IMR-90 (cell line): ENCODE measurements at regions not wholly inside any gene's neighbourhood (a gene's known extent, or its start where the extent isn't known, plus 50 kb on each side); places are given as distances from the start of the nearest gene placed in this dataset.

Experiments used
- ATAC-seq: fragments of 200-7000 bp; cut with Tn5 transposase; 2 replicates; pipeline ENCODE4 v1.9.1; 2020; ENCODE audit warnings: low read depth, mild to moderate bottlenecking, moderate library complexity
- BruUV-seq: library from RNA; stranded (reverse); fragments of 400-500 nt; replicated peaks from 2 replicates; lab custom pipeline; 2021; lab: Mats Ljungman, UMichigan
- CTCF ChIA-PET: fragments of 300-600 bp; formaldehyde crosslinking; extraction: SDS; loops from one replicate; lab custom pipeline; 2021; ENCODE audit warnings: antibody characterized with exemption; lab: Yijun Ruan, JAX
- POLR2A ChIA-PET: fragments of 300-600 bp; sonication (Branson Sonifier 250); formaldehyde crosslinking; loops from one replicate; lab custom pipeline; 2022; ENCODE audit warnings: antibody characterized with exemption; ENCODE audit not compliant: unreplicated experiment; lab: Charles Lee
- DNase-seq: peaks from one replicate; pipeline ENCODE4 v3.0.0; 2013
- H2AFZ ChIP-seq: replicated peaks from 2 replicates; pipeline ENCODE3; 2013; ENCODE audit warnings: low read length, mild to moderate bottlenecking; ENCODE audit not compliant: poor library complexity
- H2AK5ac ChIP-seq: 2 replicates; pipeline ENCODE4 v1.6.1; 2013; ENCODE audit warnings: low read depth, low read length, inconsistent platforms
- H2AK9ac ChIP-seq: replicated peaks from 2 replicates; pipeline ENCODE3; 2013; ENCODE audit warnings: mild to moderate bottlenecking, low read depth, low read length, moderate library complexity; ENCODE audit not compliant: poor library complexity
- H2BK120ac ChIP-seq: 2 replicates; pipeline ENCODE4 v1.6.1; 2013; ENCODE audit warnings: low read depth, low read length, inconsistent platforms
- H2BK15ac ChIP-seq: 3 replicates; pipeline ENCODE4 v1.6.1; 2013; ENCODE audit warnings: low read depth, low read length, inconsistent platforms
- H2BK20ac ChIP-seq: 2 replicates; pipeline ENCODE4 v1.6.1; 2013; ENCODE audit warnings: low read depth, mild to moderate bottlenecking, inconsistent platforms, low read length, moderate library complexity
- H2BK5ac ChIP-seq: 2 replicates; pipeline ENCODE4 v1.6.1; 2013; ENCODE audit warnings: mild to moderate bottlenecking, low read depth, low read length, inconsistent platforms; ENCODE audit not compliant: poor library complexity, severe bottlenecking
- H3K14ac ChIP-seq: replicated peaks from 2 replicates; pipeline ENCODE4 v1.6.1; 2013; ENCODE audit warnings: low read depth, low read length, inconsistent platforms
- H3K18ac ChIP-seq: 2 replicates; pipeline ENCODE4 v1.6.1; 2013; ENCODE audit warnings: low read depth, low read length, control low read depth
- H3K23ac ChIP-seq: 2 replicates; pipeline ENCODE4 v1.6.1; 2013; ENCODE audit warnings: low read depth, low read length, inconsistent platforms
- H3K27ac ChIP-seq: 2 replicates; pipeline ENCODE4 v1.5.1; 2013; ENCODE audit warnings: mild to moderate bottlenecking, control low read depth, low read length; ENCODE audit not compliant: insufficient read depth
- H3K27me3 ChIP-seq: 2 replicates; pipeline ENCODE4 v1.6.1; 2013; ENCODE audit warnings: low read length; ENCODE audit not compliant: control insufficient read depth, insufficient read depth
- H3K36me3 ChIP-seq: 2 replicates; pipeline ENCODE4 v1.6.1; 2013; ENCODE audit warnings: low read length, mixed read lengths; ENCODE audit not compliant: control insufficient read depth, insufficient read depth
- H3K4ac ChIP-seq: 2 replicates; pipeline ENCODE4 v1.6.1; 2013; ENCODE audit warnings: low read depth, low read length, inconsistent platforms
- H3K4me1 ChIP-seq: 2 replicates; pipeline ENCODE4 v1.6.1; 2013; ENCODE audit warnings: low read length, mixed read lengths; ENCODE audit not compliant: control insufficient read depth, insufficient read depth
- H3K4me2 ChIP-seq: 2 replicates; pipeline ENCODE4 v1.6.1; 2013; ENCODE audit warnings: low read depth, mild to moderate bottlenecking, control low read depth, low read length, moderate library complexity
- H3K4me3 ChIP-seq: 2 replicates; pipeline ENCODE4 v1.5.1; 2013; ENCODE audit warnings: low read depth, mild to moderate bottlenecking, control low read depth, low read length, moderate library complexity; ENCODE audit not compliant: insufficient read depth
- H3K56ac ChIP-seq: 2 replicates; pipeline ENCODE4 v1.6.1; 2013; ENCODE audit warnings: low read length, inconsistent platforms; ENCODE audit not compliant: insufficient read depth; ENCODE audit errors: extremely low read depth
- H3K79me1 ChIP-seq, 2 experiments: 2 replicates each; pipeline ENCODE4 v1.6.1; 2013; ENCODE audit warnings: low read length in 2 of 2, inconsistent platforms in 1 of 2, low read depth in 1 of 2
- H3K9ac ChIP-seq: 2 replicates; pipeline ENCODE4 v1.6.1; 2013; ENCODE audit warnings: low read depth, low read length, control low read depth
- H3K9me1 ChIP-seq: 2 replicates; pipeline ENCODE4 v1.6.1; 2013; ENCODE audit warnings: low read length, inconsistent platforms; ENCODE audit not compliant: insufficient read depth
- H3K9me3 ChIP-seq: 2 replicates; pipeline ENCODE4 v1.6.1; 2013; ENCODE audit warnings: low read length; ENCODE audit not compliant: control insufficient read depth, insufficient read depth
- H4K20me1 ChIP-seq: 2 replicates; pipeline ENCODE4 v1.6.1; 2013; ENCODE audit warnings: low read length, inconsistent platforms; ENCODE audit not compliant: insufficient read depth
- H4K5ac ChIP-seq: 2 replicates; pipeline ENCODE4 v1.6.1; 2013; ENCODE audit warnings: mild to moderate bottlenecking, low read depth, low read length, control low read depth
- H4K8ac ChIP-seq, 2 experiments: 2 replicates each; pipeline ENCODE4 v1.6.1; 2013; ENCODE audit warnings: low read depth in 2 of 2, low read length in 2 of 2, control low read depth in 1 of 2, inconsistent platforms in 1 of 2
- H4K91ac ChIP-seq: 2 replicates; pipeline ENCODE4 v1.6.1; 2013; ENCODE audit warnings: low read depth, low read length, inconsistent platforms; ENCODE audit not compliant: insufficient read depth
- BHLHE40 ChIP-seq: fragments of 150-350 bp; IDR thresholded peaks from 2 replicates; pipeline ENCODE4 v1.6.1; 2016; ENCODE audit warnings: mild to moderate bottlenecking, low read depth, low read length
- CEBPB ChIP-seq: IDR thresholded peaks from 2 replicates; pipeline ENCODE4 v1.6.1; 2012; ENCODE audit warnings: low read depth, low read length, improper control_type of control experiment
- CHD1 ChIP-seq: IDR thresholded peaks from 2 replicates; pipeline ENCODE4 v1.6.1; 2012; ENCODE audit warnings: low read depth, low read length, improper control_type of control experiment
- CTCF ChIP-seq: conservative IDR thresholded peaks from 2 replicates; pipeline ENCODE4 v1.5.1; 2012; ENCODE audit warnings: mild to moderate bottlenecking, low read depth, low read length, improper control_type of control experiment
- ELK1 ChIP-seq: fragments of 150-350 bp; IDR thresholded peaks from 2 replicates; pipeline ENCODE4 v1.6.1; 2016; ENCODE audit warnings: low read depth, mild to moderate bottlenecking, low read length, moderate library complexity, borderline replicate concordance
- FOS ChIP-seq: fragments of 150-350 bp; IDR thresholded peaks from 2 replicates; pipeline ENCODE4 v1.6.1; 2016; ENCODE audit warnings: low read depth, low read length
- MAFK ChIP-seq: IDR thresholded peaks from 2 replicates; pipeline ENCODE4 v1.6.1; 2012; ENCODE audit warnings: low read depth, low read length, improper control_type of control experiment
- MAZ ChIP-seq: IDR thresholded peaks from 2 replicates; pipeline ENCODE4 v1.6.1; 2012; ENCODE audit warnings: low read depth, mild to moderate bottlenecking, low read length, improper control_type of control experiment, moderate library complexity, borderline replicate concordance
- MXI1 ChIP-seq: IDR thresholded peaks from 2 replicates; pipeline ENCODE4 v1.6.1; 2012; ENCODE audit warnings: low read depth, mild to moderate bottlenecking, low read length, moderate library complexity, borderline replicate concordance
- NFE2L2 ChIP-seq: fragments of 150-350 bp; IDR thresholded peaks from 2 replicates; pipeline ENCODE4 v1.6.1; 2016; ENCODE audit warnings: low read depth, mild to moderate bottlenecking, low read length
- POLR2A ChIP-seq: IDR thresholded peaks from 2 replicates; pipeline ENCODE4 v1.6.1; 2012; ENCODE audit warnings: mild to moderate bottlenecking, low read depth, low read length
- RAD21 ChIP-seq: IDR thresholded peaks from 2 replicates; pipeline ENCODE4 v1.6.1; 2012; ENCODE audit warnings: low read length, improper control_type of control experiment
- RCOR1 ChIP-seq: IDR thresholded peaks from 2 replicates; pipeline ENCODE4 v1.6.1; 2012; ENCODE audit warnings: mild to moderate bottlenecking, low read length, improper control_type of control experiment; ENCODE audit not compliant: insufficient replicate concordance
- RFX5 ChIP-seq: IDR thresholded peaks from 2 replicates; pipeline ENCODE4 v1.8.0; 2012; ENCODE audit warnings: low read depth, mild to moderate bottlenecking, low read length, moderate library complexity
- USF2 ChIP-seq: fragments of 150-350 bp; IDR thresholded peaks from 2 replicates; pipeline ENCODE4 v1.6.1; 2017; ENCODE audit warnings: mild to moderate bottlenecking, antibody characterized with exemption, low read length, low read depth
- WGBS, 2 experiments: methylation state at CpG; one replicate each; pipeline versions ENCODE4 v1.1.5 to v1.1.7; 2013; ENCODE audit warnings: missing lambda C conversion rate in 2 of 2; ENCODE audit not compliant: insufficient read length in 1 of 2; ENCODE audit errors: extremely low coverage in 2 of 2; 5-methylcytosine and 5-hydroxymethylcytosine counted together
- dilution Hi-C: fragments of 300-500 bp; cut with HindIII; formaldehyde crosslinking; loops from one replicate; pipeline ENCODE4 v1.14.3; 2018; ENCODE audit warnings: low sequenced_read_pairs; ENCODE audit not compliant: unreplicated experiment
- in situ Hi-C: fragments of 300-500 bp; cut with MboI; formaldehyde crosslinking; loops from 3 replicates; pipeline ENCODE4 v1.14.3; 2019; ENCODE audit warnings: low sequenced_read_pairs, inconsistent platforms, mixed read lengths
- intact Hi-C: fragments of 100-400 bp; cut with micrococcal nuclease; formaldehyde crosslinking; loops from 2 replicates; pipeline ENCODE4 v1.10.0; 2022

GRCh38 chr2:198905881-198906612 is 551.7 kb downstream of the SATB2 start:
- no TSS peak for BruUV-seq
- Histone ChIP-seq H3K27me3 (no peaks in the 10 kb centered on the region), H3K9ac (no peak overlapping the region)

More at GRCh38 chr2:198905881-198906612, 551.7 kb downstream of the SATB2 start:
- intact Hi-C loops (no loop called here), in situ Hi-C loops (no loop called here), dilution Hi-C loops (no loop called here)
- H3K4ac ChIP-seq = no peak overlapping the region
- no peak overlapping the region for H3K4me2 ChIP-seq
- no peak overlapping the region for H3K18ac ChIP-seq
- H2BK15ac ChIP-seq = no peak overlapping the region
- H4K5ac ChIP-seq = no peak overlapping the region
- H3K79me1 ChIP-seq = no peaks in the 10 kb centered on the region
- TF ChIP-seq CTCF = no peak
- no peak for TF ChIP-seq FOS
- TF ChIP-seq NFE2L2 = no peak
- no peak for TF ChIP-seq POLR2A
- no peak for TF ChIP-seq CEBPB
- TF ChIP-seq ELK1 = no peak
- TF ChIP-seq RFX5 = no peak
- no peak for TF ChIP-seq RAD21
- no peak for TF ChIP-seq MAZ
- TF ChIP-seq USF2 = no peak
- TF ChIP-seq CHD1 = no peak
- no peak for TF ChIP-seq BHLHE40
- TF ChIP-seq MAFK = no peak
- no peak for TF ChIP-seq MXI1
- no peak for TF ChIP-seq RCOR1
- no peak overlapping the region for H2BK120ac ChIP-seq
- no peak overlapping the region for H4K91ac ChIP-seq
- ATAC-seq (no peak), DNase-seq (no peak)
- no peak overlapping the region for H2AK9ac ChIP-seq
- H3K27ac ChIP-seq = no peak overlapping the region
- WGBS, 2 experiments = 33% methylated on average over 2 of the region's 7 CpGs; no CpG with 5 or more reads in 1 of the 2 experiments
- no peaks in the 10 kb centered on the region for H3K4me1 ChIP-seq
- H3K23ac ChIP-seq = no peak overlapping the region
- CTCF ChIA-PET = no interaction called here
- no peak overlapping the region for H2AFZ ChIP-seq
- POLR2A ChIA-PET = no interaction called here
- no peak overlapping the region for H3K4me3 ChIP-seq
- no peak overlapping the region for H3K56ac ChIP-seq
- H2BK5ac ChIP-seq = no peak overlapping the region
- no peak overlapping the region for H4K8ac ChIP-seq
- no peaks in the 10 kb centered on the region for H3K36me3 ChIP-seq
- H3K14ac ChIP-seq = no peak overlapping the region
- H2AK5ac ChIP-seq = no peak overlapping the region
- H3K9me3 ChIP-seq = no peaks in the 10 kb centered on the region
- H4K20me1 ChIP-seq = no peaks in the 10 kb centered on the region
- H2BK20ac ChIP-seq = no peak overlapping the region
- H3K9me1 ChIP-seq = no peaks in the 10 kb centered on the region
